Gastrocnemius medialis (tissue), 4 donors: ENCODE measurements at regions not wholly inside any gene's neighbourhood (a gene's known extent, or its start where the extent isn't known, plus 50 kb on each side); places are given as distances from the start of the nearest gene placed in this dataset.

Experiments
- ATAC-seq, 2 donors: fragments of 150-250 bp; one replicate each; pipeline ENCODE4 v1.9.1; 2016
- DNase-seq, 2 donors: peaks; one replicate each; pipeline ENCODE4 v3.0.0-alpha.2; 2019
- H3K27ac ChIP-seq, 4 donors: fragments of 200-600 bp; sonication (generic); 1 replicate in 1 of 4; 2 replicates in 3 of 4; pipeline ENCODE4 v1.5.1; 2016 to 2018; ENCODE audit warnings: mild to moderate bottlenecking in 2 of 4, moderate library complexity in 1 of 4
- H3K27me3 ChIP-seq, 3 donors: fragments of 200-600 bp; sonication (generic) in 2 of 3; 1 replicate in 1 of 3; 2 replicates in 2 of 3; pipeline versions ENCODE4 v1.5.1 to v1.6.0; 2016 to 2019; ENCODE audit warnings: mild to moderate bottlenecking in 1 of 3, moderate library complexity in 1 of 3
- H3K36me3 ChIP-seq, 2 donors: fragments of 200-600 bp; sonication (generic) in 1 of 2; one replicate each; pipeline ENCODE4 v1.5.1; 2017 to 2018
- H3K4me1 ChIP-seq, 2 donors: fragments of 200-600 bp; sonication (generic) in 1 of 2; one replicate each; pipeline ENCODE4 v1.5.1; 2016 to 2017; ENCODE audit warnings: mild to moderate bottlenecking in 2 of 2
- H3K4me3 ChIP-seq, 4 donors: fragments of 200-600 bp; sonication (generic) in 3 of 4; 1 replicate in 1 of 4; 2 replicates in 3 of 4; pipeline ENCODE4 v1.5.1; 2016 to 2019; ENCODE audit warnings: mild to moderate bottlenecking in 2 of 4
- H3K9me3 ChIP-seq, 3 donors: fragments of 200-600 bp; sonication (generic) in 2 of 3; 1 replicate in 1 of 3; 2 replicates in 2 of 3; pipeline ENCODE4 v1.5.1; 2016 to 2019
- POLR2A ChIP-seq, 2 donors: fragments of 450-650 bp; IDR thresholded peaks; one replicate each; pipeline ENCODE4 v1.6.1; 2017; ENCODE audit warnings: antibody characterized with exemption in 2 of 2, mild to moderate bottlenecking in 2 of 2, moderate library complexity in 2 of 2
- in situ Hi-C, 4 donors: fragments of 200-750 bp; cut with MboI; loops; one replicate each; pipeline versions ENCODE4 v1.15.0 to v1.8.0; 2017; ENCODE audit warnings: low sequenced_read_pairs in 4 of 4
- intact Hi-C: fragments of 100-400 bp; cut with DNase I; formaldehyde crosslinking; loops from one replicate; pipeline ENCODE4 v1.15.1; 2023; ENCODE audit warnings: low total_unique reads
- TF ChIP-seq, protein P1 (sequence below), 5 experiments: fragments of 450-650 bp in 3 of 5; fragments of 200-600 bp in 2 of 5; sonication (generic) in 2 of 5; IDR thresholded peaks in 4 of 5; conservative IDR thresholded peaks in 1 of 5; 1 replicate in 4 of 5; 2 replicates in 1 of 5; pipeline ENCODE4 v1.5.1; 2016 to 2019; ENCODE audit warnings: antibody characterized with exemption in 5 of 5, mild to moderate bottlenecking in 3 of 5, moderate library complexity in 3 of 5

- ATAC-seq (no peak), DNase-seq (no peak)
- intact Hi-C loops (no loop called here), in situ Hi-C loops (no loop called here)
- Histone ChIP-seq H3K9me3 (no peaks in the 10 kb centered on the region), H3K4me1 (peaks cover 0 to under 1% of the 10 kb centered on the region in 2 donors), H3K27me3 (no peaks in the 10 kb centered on the region), H3K4me3 (no peak overlapping the region), H3K27ac (no peak overlapping the region), H3K36me3 (no peaks in the 10 kb centered on the region)
- TF ChIP-seq POLR2A (IDR thresholded peaks at IDR 0.05): no peak
Measured at GRCh38 chr10:128843972-128844371, 623.1 kb upstream of the MGMT start.

- Histone ChIP-seq H3K36me3 (no peaks in the 10 kb centered on the region), H3K4me1 (peaks cover 0 to 10% of the 10 kb centered on the region in 2 donors), H3K4me3 (no peak overlapping the region), H3K27me3 (no peaks in the 10 kb centered on the region), H3K27ac (no peak overlapping the region), H3K9me3 (no peaks in the 10 kb centered on the region)
- in situ Hi-C loops (no loop called here), intact Hi-C loops (no loop called here)
- TF ChIP-seq POLR2A (IDR thresholded peaks at IDR 0.05): no peak
- TF ChIP-seq, protein P1, sequence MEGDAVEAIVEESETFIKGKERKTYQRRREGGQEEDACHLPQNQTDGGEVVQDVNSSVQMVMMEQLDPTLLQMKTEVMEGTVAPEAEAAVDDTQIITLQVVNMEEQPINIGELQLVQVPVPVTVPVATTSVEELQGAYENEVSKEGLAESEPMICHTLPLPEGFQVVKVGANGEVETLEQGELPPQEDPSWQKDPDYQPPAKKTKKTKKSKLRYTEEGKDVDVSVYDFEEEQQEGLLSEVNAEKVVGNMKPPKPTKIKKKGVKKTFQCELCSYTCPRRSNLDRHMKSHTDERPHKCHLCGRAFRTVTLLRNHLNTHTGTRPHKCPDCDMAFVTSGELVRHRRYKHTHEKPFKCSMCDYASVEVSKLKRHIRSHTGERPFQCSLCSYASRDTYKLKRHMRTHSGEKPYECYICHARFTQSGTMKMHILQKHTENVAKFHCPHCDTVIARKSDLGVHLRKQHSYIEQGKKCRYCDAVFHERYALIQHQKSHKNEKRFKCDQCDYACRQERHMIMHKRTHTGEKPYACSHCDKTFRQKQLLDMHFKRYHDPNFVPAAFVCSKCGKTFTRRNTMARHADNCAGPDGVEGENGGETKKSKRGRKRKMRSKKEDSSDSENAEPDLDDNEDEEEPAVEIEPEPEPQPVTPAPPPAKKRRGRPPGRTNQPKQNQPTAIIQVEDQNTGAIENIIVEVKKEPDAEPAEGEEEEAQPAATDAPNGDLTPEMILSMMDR (IDR thresholded peaks at IDR 0.05 in 4 of 5, conservative IDR thresholded peaks at IDR 0.05 in 1 of 5): no peak
- no peak for ATAC-seq
- DNase-seq: no peak
Measured at GRCh38 chr10:128846927-128847326, 620.1 kb upstream of the MGMT start.

DNA sequence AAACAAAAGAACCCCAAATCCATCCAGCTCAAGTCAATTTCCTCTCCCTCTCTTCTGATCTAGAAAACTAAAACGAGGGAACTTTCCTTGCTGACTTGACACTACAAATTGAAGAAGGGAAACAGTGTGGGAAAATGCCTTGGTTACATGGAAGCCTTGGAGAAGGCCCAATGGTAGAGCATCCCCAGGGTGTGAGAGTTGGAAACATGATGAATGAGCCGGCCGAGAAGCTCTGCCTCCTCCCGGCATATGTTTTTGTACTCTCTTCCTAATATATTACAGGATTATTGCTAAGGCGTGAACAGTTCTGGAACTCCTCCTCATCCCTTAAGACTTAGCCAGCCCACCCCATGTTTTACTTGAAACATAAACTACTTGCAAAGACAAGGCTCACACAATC lies 618.2 kb upstream of the MGMT start:
- H3K4me3 ChIP-seq: no peak overlapping the region
- intact Hi-C loops (no loop called here), in situ Hi-C loops (no loop called here)
- no peaks in the 10 kb centered on the region for H3K36me3 ChIP-seq
- no peak for DNase-seq
- ATAC-seq: no peak
- peak overlapping the region in 1 of 4 donors; percentile 4 for H3K27ac ChIP-seq
- H3K4me1 ChIP-seq: peaks cover 0 to 20% of the 10 kb centered on the region in 2 donors
- no peak for TF ChIP-seq POLR2A (IDR thresholded peaks at IDR 0.05)
- TF ChIP-seq, protein P1 (IDR thresholded peaks at IDR 0.05 in 4 of 5, conservative IDR thresholded peaks at IDR 0.05 in 1 of 5): no peak
- H3K27me3 ChIP-seq: no peaks in the 10 kb centered on the region
- no peaks in the 10 kb centered on the region for H3K9me3 ChIP-seq

DNA sequence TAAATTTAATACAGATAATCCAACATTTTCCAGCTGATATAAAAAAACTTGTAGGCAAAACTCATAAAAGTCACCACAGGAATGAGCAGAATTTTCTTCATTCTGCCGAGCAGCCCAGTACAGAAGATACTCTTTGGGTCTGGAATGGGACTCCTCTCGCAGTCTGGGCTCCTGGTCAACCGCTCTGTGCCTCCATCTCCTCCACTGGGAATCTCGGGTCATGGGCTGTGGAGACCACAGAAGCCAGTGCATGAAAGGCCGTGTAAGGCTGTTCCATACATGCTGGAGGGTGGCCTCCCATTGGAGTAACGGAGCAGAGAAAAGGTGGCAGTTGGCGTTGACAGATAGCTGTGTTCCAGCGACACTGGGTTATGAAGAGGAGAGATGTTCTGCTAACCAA lies 616.4 kb upstream of the MGMT start:
- ATAC-seq (no peak), DNase-seq (no peak)
- Histone ChIP-seq H3K36me3 (no peaks in the 10 kb centered on the region), H3K27ac (no peak overlapping the region), H3K9me3 (no peaks in the 10 kb centered on the region), H3K4me1 (peaks cover 0 to 27% of the 10 kb centered on the region in 2 donors), H3K4me3 (no peak overlapping the region), H3K27me3 (no peaks in the 10 kb centered on the region)
- in situ Hi-C loops: no loop called here
- intact Hi-C loops: loop anchor here (5.0 to 10.0 kb wide), 2 partner anchors 38 to 174 kb away; no protein-coding TSS in a partner anchor
- TF ChIP-seq, protein P1 (IDR thresholded peaks at IDR 0.05 in 4 of 5, conservative IDR thresholded peaks at IDR 0.05 in 1 of 5): no peak
- no peak for TF ChIP-seq POLR2A (IDR thresholded peaks at IDR 0.05)

- peak overlapping the region; percentile 47 to 69 (median 62) for H3K27ac ChIP-seq
Measured at GRCh38 chr10:128851281-128851680, 615.8 kb upstream of the MGMT start.

More at GRCh38 chr10:128851281-128851680, 615.8 kb upstream of the MGMT start:
- Histone ChIP-seq H3K4me1 (peaks cover 0 to 27% of the 10 kb centered on the region in 2 donors), H3K9me3 (no peaks in the 10 kb centered on the region), H3K36me3 (no peaks in the 10 kb centered on the region), H3K27me3 (no peaks in the 10 kb centered on the region), H3K4me3 (no peak overlapping the region)
- in situ Hi-C loops (no loop called here), intact Hi-C loops (loop anchor here (5.0 to 10.0 kb wide), 2 partner anchors 39 to 174 kb away; no protein-coding TSS in a partner anchor)
- TF ChIP-seq, protein P1 (IDR thresholded peaks at IDR 0.05 in 4 of 5, conservative IDR thresholded peaks at IDR 0.05 in 1 of 5): no peak
- no peak for TF ChIP-seq POLR2A (IDR thresholded peaks at IDR 0.05)
- no peak for DNase-seq
- ATAC-seq: no peak
